ENCODE measurements at regions not wholly inside any gene's neighbourhood (a gene's known extent, or its start where the extent isn't known, plus 50 kb on each side); places are given as distances from the start of the nearest gene placed in this dataset.

GRCh38 chr5:71843111-71843510 lies 124.0 kb downstream of the CARTPT start:
- no peak for DNase-seq (ENCODE audit: low spot score)
- TF ChIP-seq CTCF (IDR thresholded peaks at IDR 0.05; ENCODE audit: extremely low read depth, missing control alignments), result no peak

- DNase-seq (ENCODE audit: low spot score), result no peak
- TF ChIP-seq CTCF (IDR thresholded peaks at IDR 0.05; ENCODE audit: extremely low read depth, missing control alignments), result no peak
Observed at GRCh38 chr5:71844862-71845261, 125.8 kb downstream of the CARTPT start.

GRCh38 chr5:71859515-71859914 lies 140.4 kb downstream of the CARTPT start:
- no peak for DNase-seq (ENCODE audit: low spot score)
- TF ChIP-seq CTCF (IDR thresholded peaks at IDR 0.05; ENCODE audit: extremely low read depth, missing control alignments), result no peak

- no peak for TF ChIP-seq CTCF (IDR thresholded peaks at IDR 0.05; ENCODE audit: extremely low read depth, missing control alignments)
- no peak for DNase-seq (ENCODE audit: low spot score)
Observed at GRCh38 chr5:71860048-71860447, 141.0 kb downstream of the CARTPT start.

GRCh38 chr5:71861682-71862081 lies 142.6 kb downstream of the CARTPT start:
- no peak for TF ChIP-seq CTCF (IDR thresholded peaks at IDR 0.05; ENCODE audit: extremely low read depth, missing control alignments)
- no peak for DNase-seq (ENCODE audit: low spot score)

GRCh38 chr5:71862087-71862486 lies 143.0 kb downstream of the CARTPT start:
- no peak for DNase-seq (ENCODE audit: low spot score)
- no peak for TF ChIP-seq CTCF (IDR thresholded peaks at IDR 0.05; ENCODE audit: extremely low read depth, missing control alignments)

- no peak for TF ChIP-seq CTCF (IDR thresholded peaks at IDR 0.05; ENCODE audit: extremely low read depth, missing control alignments)
- no peak for DNase-seq (ENCODE audit: low spot score)
Observed at GRCh38 chr5:71862507-71863060, 143.5 kb downstream of the CARTPT start.

Data from GM20000 (cell line).